B cell (primary cell): ENCODE measurements at regions not wholly inside any gene's neighbourhood (a gene's known extent, or its start where the extent isn't known, plus 50 kb on each side); places are given as distances from the start of the nearest gene placed in this dataset.

Experiments used
- EZH2 ChIP-seq: IDR thresholded peaks from 2 replicates; pipeline ENCODE4 v1.6.1; 2012; ENCODE audit warnings: borderline replicate concordance, low read depth, mild to moderate bottlenecking, moderate library complexity, low read length; ENCODE audit not compliant: insufficient read depth, poor library complexity, severe bottlenecking
- TF ChIP-seq, protein P1 (sequence below): fragments of 200-600 bp; IDR thresholded peaks from one replicate; pipeline ENCODE4 v1.8.0; 2022; ENCODE audit warnings: antibody characterized with exemption, mild to moderate bottlenecking

DNA sequence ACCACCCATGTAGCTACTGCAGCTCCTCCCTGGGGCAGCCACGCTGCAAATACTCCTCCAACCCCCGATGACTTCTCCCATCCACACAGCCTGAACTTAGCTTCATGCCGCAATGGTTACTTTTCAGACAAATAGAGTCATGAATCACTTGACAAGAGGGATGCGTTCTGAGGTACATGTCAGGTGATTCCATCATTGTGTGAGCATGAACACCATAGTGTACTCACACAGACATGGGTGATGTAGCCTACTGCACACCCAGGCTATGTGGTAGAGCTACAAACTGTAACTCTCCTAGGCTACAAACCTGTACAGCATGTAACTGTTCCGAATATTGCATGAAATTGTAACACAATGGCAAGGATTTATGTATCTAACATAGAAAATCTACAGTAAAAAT lies 298.5 kb upstream of the SLC35B3 start:
- TF ChIP-seq, protein P1, sequence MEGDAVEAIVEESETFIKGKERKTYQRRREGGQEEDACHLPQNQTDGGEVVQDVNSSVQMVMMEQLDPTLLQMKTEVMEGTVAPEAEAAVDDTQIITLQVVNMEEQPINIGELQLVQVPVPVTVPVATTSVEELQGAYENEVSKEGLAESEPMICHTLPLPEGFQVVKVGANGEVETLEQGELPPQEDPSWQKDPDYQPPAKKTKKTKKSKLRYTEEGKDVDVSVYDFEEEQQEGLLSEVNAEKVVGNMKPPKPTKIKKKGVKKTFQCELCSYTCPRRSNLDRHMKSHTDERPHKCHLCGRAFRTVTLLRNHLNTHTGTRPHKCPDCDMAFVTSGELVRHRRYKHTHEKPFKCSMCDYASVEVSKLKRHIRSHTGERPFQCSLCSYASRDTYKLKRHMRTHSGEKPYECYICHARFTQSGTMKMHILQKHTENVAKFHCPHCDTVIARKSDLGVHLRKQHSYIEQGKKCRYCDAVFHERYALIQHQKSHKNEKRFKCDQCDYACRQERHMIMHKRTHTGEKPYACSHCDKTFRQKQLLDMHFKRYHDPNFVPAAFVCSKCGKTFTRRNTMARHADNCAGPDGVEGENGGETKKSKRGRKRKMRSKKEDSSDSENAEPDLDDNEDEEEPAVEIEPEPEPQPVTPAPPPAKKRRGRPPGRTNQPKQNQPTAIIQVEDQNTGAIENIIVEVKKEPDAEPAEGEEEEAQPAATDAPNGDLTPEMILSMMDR: no peak
- no peak for TF ChIP-seq EZH2
